Esophagus (tissue), 2 donors: ENCODE measurements at regions not wholly inside any gene's neighbourhood (a gene's known extent, or its start where the extent isn't known, plus 50 kb on each side); places are given as distances from the start of the nearest gene placed in this dataset.
"Not testable (repeated sequence)": the region's sequence is repeated elsewhere in the genome, so short reads cannot be mapped to it uniquely, and the experiment has no call there.

ENCODE experiments used
- H3K27ac ChIP-seq, 2 donors: one replicate each; pipeline ENCODE4 v1.5.1; 2013; ENCODE audit warnings: low read depth in 2 of 2, mild to moderate bottlenecking in 2 of 2, inconsistent platforms in 1 of 2, low read length in 1 of 2, moderate library complexity in 1 of 2
- H3K27me3 ChIP-seq, 2 donors: one replicate each; pipeline ENCODE4 v1.6.1; 2013; ENCODE audit warnings: low read length in 2 of 2, control low read depth in 1 of 2, mild to moderate bottlenecking in 1 of 2; ENCODE audit not compliant: insufficient read depth in 2 of 2, control insufficient read depth in 1 of 2
- H3K36me3 ChIP-seq, 2 donors: one replicate each; pipeline ENCODE4 v1.6.1; 2013; ENCODE audit warnings: low read length in 1 of 2; ENCODE audit not compliant: control insufficient read depth in 2 of 2, insufficient read depth in 2 of 2
- H3K4me1 ChIP-seq, 2 donors: one replicate each; pipeline ENCODE4 v1.6.1; 2013; ENCODE audit warnings: low read length in 1 of 2; ENCODE audit not compliant: control insufficient read depth in 2 of 2, insufficient read depth in 2 of 2
- H3K4me3 ChIP-seq, 2 donors: one replicate each; pipeline ENCODE4 v1.5.1; 2013; ENCODE audit warnings: low read length in 2 of 2, mild to moderate bottlenecking in 2 of 2, low read depth in 1 of 2, moderate library complexity in 1 of 2
- H3K9me3 ChIP-seq, 2 donors: one replicate each; pipeline ENCODE4 v1.6.1; 2013; ENCODE audit warnings: mild to moderate bottlenecking in 2 of 2, low read depth in 1 of 2, low read length in 1 of 2, moderate library complexity in 1 of 2; ENCODE audit not compliant: control insufficient read depth in 2 of 2, insufficient read depth in 1 of 2
- WGBS, 2 donors: extraction: QIAGEN DNeasy Blood & Tissue Kit; methylation state at CpG; one replicate each; pipeline ENCODE4 v1.1.7; 2013; 5-methylcytosine and 5-hydroxymethylcytosine counted together
- donor health status: healthy with polysubstance abuse.
- donor health status: Bipolar disorder and iron deficiency.

GRCh38 chr9:40991100-40991740 is 137.3 kb downstream of the FOXD4L6 start:
- WGBS, 2 donors: 49 to 59% methylated on average over 20 of the region's 20 CpGs
- Histone ChIP-seq H3K4me3 (peak overlapping the region; percentile 56 to 66), H3K27ac (peak overlapping the region; percentile 92 to 99)
- H3K9me3 ChIP-seq, H3K36me3 ChIP-seq, H3K4me1 ChIP-seq, H3K27me3 ChIP-seq: not testable (repeated sequence)

- not testable (repeated sequence) for H3K9me3 ChIP-seq, H3K27ac ChIP-seq, H3K27me3 ChIP-seq, H3K4me3 ChIP-seq, H3K36me3 ChIP-seq, H3K4me1 ChIP-seq
- 73 to 83% methylated on average over 2 of the region's 2 CpGs for WGBS, 2 donors
Observed at GRCh38 chr9:40986332-40986731, 142.1 kb downstream of the FOXD4L6 start.

- WGBS, 2 donors: 87 to 96% methylated on average over 16 to 17 of the region's 17 CpGs
- H3K27me3 ChIP-seq, H3K9me3 ChIP-seq, H3K4me3 ChIP-seq, H3K36me3 ChIP-seq, H3K4me1 ChIP-seq, H3K27ac ChIP-seq: not testable (repeated sequence)
Observed at GRCh38 chr9:40975351-40975750, 153.1 kb downstream of the FOXD4L6 start.

GRCh38 chr9:40974912-40975311 is 153.6 kb downstream of the FOXD4L6 start:
- H3K27ac ChIP-seq, H3K36me3 ChIP-seq, H3K9me3 ChIP-seq, H3K4me3 ChIP-seq, H3K4me1 ChIP-seq, H3K27me3 ChIP-seq: not testable (repeated sequence)
- 87 to 91% methylated on average over 9 to 10 of the region's 10 CpGs for WGBS, 2 donors

- not testable (repeated sequence) for H3K9me3 ChIP-seq, H3K36me3 ChIP-seq, H3K27ac ChIP-seq, H3K4me1 ChIP-seq, H3K4me3 ChIP-seq, H3K27me3 ChIP-seq
- WGBS, 2 donors: 62 to 65% methylated on average over 3 of the region's 3 CpGs
Observed at GRCh38 chr9:40971773-40972172, 156.7 kb downstream of the FOXD4L6 start.

- 58 to 65% methylated on average over 4 of the region's 5 CpGs for WGBS, 2 donors
- H3K36me3 ChIP-seq, H3K27me3 ChIP-seq, H3K4me3 ChIP-seq, H3K9me3 ChIP-seq, H3K4me1 ChIP-seq, H3K27ac ChIP-seq: not testable (repeated sequence)
Observed at GRCh38 chr9:40970340-40970739, 158.1 kb downstream of the FOXD4L6 start.

GRCh38 chr9:40962461-40962860 is 166.0 kb downstream of the FOXD4L6 start:
- not testable (repeated sequence) for H3K4me3 ChIP-seq, H3K36me3 ChIP-seq, H3K9me3 ChIP-seq, H3K4me1 ChIP-seq, H3K27me3 ChIP-seq, H3K27ac ChIP-seq
- 52 to 61% methylated on average over 3 of the region's 6 CpGs for WGBS, 2 donors

GRCh38 chr9:40951876-40952494 is 176.5 kb downstream of the FOXD4L6 start:
- not testable (repeated sequence) for H3K9me3 ChIP-seq, H3K27ac ChIP-seq, H3K4me1 ChIP-seq, H3K27me3 ChIP-seq, H3K36me3 ChIP-seq, H3K4me3 ChIP-seq
- WGBS, 2 donors: 88 to 91% methylated on average over 17 of the region's 17 CpGs

GRCh38 chr9:40946228-40946627 is 182.3 kb downstream of the FOXD4L6 start:
- H3K36me3 ChIP-seq: not testable (repeated sequence)
- WGBS, 2 donors: 93 to 95% methylated on average over 8 of the region's 8 CpGs

GRCh38 chr9:40942730-40943129 is 185.8 kb downstream of the FOXD4L6 start:
- not testable (repeated sequence) for H3K36me3 ChIP-seq, H3K27ac ChIP-seq
- 67 to 70% methylated on average over 4 of the region's 4 CpGs for WGBS, 2 donors

More at GRCh38 chr9:40946228-40946627, 182.3 kb downstream of the FOXD4L6 start:
- not testable (repeated sequence) for H3K27me3 ChIP-seq, H3K27ac ChIP-seq, H3K4me3 ChIP-seq, H3K9me3 ChIP-seq, H3K4me1 ChIP-seq

More at GRCh38 chr9:40942730-40943129, 185.8 kb downstream of the FOXD4L6 start:
- not testable (repeated sequence) for H3K4me1 ChIP-seq, H3K9me3 ChIP-seq, H3K4me3 ChIP-seq, H3K27me3 ChIP-seq
